ENCODE measurements at regions not wholly inside any gene's neighbourhood (a gene's known extent, or its start where the extent isn't known, plus 50 kb on each side); places are given as distances from the start of the nearest gene placed in this dataset.

DNA sequence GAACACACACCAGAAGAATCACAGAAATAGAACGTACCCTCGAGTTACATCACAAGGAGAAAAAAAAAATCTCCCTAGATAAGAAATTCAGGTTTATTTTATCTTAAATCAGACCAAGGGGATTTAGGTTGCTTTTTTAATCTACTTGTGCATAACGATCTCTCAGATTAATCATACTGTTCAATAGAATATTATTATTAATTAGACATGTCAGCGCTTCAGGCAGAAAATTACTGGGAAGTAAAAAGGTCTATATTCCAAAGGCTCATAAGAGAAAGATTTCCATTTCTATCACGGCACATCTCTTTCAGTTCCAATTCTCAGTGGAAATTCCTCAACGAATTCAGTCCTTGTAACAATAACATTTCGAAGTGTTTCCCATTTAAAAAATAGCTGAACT is 77.7 kb upstream of the PSMD7 start:
- no peak for ATAC-seq (ENCODE audit: low FRiP score)
- TF ChIP-seq, protein P1, sequence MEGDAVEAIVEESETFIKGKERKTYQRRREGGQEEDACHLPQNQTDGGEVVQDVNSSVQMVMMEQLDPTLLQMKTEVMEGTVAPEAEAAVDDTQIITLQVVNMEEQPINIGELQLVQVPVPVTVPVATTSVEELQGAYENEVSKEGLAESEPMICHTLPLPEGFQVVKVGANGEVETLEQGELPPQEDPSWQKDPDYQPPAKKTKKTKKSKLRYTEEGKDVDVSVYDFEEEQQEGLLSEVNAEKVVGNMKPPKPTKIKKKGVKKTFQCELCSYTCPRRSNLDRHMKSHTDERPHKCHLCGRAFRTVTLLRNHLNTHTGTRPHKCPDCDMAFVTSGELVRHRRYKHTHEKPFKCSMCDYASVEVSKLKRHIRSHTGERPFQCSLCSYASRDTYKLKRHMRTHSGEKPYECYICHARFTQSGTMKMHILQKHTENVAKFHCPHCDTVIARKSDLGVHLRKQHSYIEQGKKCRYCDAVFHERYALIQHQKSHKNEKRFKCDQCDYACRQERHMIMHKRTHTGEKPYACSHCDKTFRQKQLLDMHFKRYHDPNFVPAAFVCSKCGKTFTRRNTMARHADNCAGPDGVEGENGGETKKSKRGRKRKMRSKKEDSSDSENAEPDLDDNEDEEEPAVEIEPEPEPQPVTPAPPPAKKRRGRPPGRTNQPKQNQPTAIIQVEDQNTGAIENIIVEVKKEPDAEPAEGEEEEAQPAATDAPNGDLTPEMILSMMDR (IDR thresholded peaks at IDR 0.05), result no peak
- no peak for DNase-seq (ENCODE audit: low spot score)

DNA sequence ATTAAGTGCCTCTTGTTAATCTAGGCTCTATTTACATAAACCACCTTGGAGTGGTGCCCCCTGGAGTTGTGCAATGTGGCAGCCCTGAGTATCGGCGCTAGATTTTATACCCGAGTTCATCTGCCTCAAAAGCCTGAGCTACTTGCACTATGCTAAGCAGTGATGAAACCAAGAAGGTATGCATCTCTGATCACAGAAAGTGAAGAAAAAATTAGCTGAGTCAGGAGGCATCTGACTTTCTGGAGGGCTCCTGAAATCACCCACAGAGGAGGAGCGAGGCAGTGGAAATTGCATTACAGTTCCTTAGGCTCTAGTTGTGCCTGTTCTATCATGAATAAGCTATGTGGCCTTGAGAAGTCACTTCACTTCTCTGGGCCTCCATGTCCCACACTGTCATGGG is 80.3 kb upstream of the PSMD7 start:
- ATAC-seq (ENCODE audit: low FRiP score) (no peak), DNase-seq (ENCODE audit: low spot score) (no peak)
- TF ChIP-seq, protein P1 (IDR thresholded peaks at IDR 0.05), result no peak

DNA sequence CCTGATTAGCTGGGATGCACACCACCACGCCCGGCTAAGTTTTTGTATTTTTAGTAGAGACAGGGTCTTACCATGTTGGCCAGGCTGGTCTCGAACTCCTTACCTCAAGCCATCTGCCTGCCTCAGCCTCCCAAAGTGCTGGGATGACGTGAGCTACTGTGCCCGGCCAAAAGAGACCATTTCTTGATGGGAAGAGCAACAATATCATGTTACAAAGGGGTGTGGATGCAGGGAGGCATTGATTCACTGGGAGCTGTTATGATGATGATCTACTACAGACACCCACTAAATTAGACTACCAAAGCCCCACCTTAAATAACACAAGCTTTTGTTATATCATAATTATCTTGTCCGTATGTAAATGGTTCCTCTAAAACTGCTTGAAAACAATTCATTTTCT is 81.4 kb upstream of the PSMD7 start:
- ATAC-seq (ENCODE audit: low FRiP score) (no peak), DNase-seq (ENCODE audit: low spot score) (no peak)
- TF ChIP-seq, protein P1 (IDR thresholded peaks at IDR 0.05), result no peak

DNA sequence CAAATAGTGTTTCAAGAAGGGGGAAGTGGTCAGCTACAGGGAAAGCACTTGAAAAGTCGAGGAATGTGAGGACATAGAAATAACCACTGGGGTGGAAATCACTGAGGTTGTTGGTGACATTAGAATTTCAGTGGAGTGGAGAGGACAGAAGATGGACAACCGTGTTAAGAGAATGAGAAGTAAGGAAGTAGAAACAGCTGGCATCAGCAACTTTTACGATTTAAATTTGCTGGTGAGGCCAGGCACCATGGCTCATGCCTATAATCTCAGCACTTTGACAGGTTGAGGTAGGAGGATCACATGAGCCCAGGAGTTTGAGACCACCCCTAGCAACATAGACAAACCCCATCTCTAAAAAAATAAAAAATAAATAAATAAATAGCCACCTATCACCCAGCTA is 83.2 kb upstream of the PSMD7 start:
- no peak for DNase-seq (ENCODE audit: low spot score)
- no peak for ATAC-seq (ENCODE audit: low FRiP score)
- TF ChIP-seq, protein P1 (IDR thresholded peaks at IDR 0.05), result no peak

DNA sequence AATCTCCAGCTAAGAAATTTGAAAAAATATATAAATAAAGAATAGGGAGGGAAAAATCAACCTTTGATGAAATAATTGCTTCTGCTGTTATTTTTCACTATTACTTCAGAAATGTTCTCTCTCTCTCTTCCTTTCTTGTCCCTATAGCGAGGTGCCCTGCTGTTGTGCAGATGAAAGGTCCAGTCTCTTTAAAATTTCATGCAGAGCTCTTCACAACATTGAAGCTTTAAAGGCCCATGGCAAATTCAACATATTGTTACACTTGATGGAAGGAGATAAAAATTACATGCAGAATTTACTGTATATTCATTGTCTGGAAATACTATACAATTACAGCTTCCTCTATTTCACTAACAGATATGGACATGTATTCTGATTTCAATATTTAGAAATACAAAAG is 86.4 kb upstream of the PSMD7 start:
- DNase-seq (ENCODE audit: low spot score), result no peak
- TF ChIP-seq, protein P1 (IDR thresholded peaks at IDR 0.05), result no peak
- ATAC-seq (ENCODE audit: low FRiP score), result no peak

DNA sequence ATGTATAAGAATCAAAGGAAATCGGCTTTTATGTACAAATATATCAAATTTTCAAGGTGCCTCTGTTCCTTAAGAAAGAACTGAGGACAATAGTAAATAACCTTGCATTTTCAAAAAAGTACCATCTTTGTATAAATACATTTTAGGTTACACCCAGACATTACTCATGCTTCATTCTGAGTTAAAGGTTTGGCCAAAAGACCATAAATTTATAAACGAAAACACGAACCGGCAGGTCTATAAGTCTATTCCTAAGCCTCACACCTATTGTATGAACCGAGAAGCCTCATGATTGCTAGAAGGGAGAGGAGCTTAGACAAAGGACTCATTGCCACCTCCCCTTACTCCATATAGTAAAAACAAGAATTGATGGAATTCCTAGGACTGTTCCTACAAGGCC is 94.6 kb upstream of the PSMD7 start:
- ATAC-seq (ENCODE audit: low FRiP score) (no peak), DNase-seq (ENCODE audit: low spot score) (no peak)
- TF ChIP-seq, protein P1 (IDR thresholded peaks at IDR 0.05), result no peak

DNA sequence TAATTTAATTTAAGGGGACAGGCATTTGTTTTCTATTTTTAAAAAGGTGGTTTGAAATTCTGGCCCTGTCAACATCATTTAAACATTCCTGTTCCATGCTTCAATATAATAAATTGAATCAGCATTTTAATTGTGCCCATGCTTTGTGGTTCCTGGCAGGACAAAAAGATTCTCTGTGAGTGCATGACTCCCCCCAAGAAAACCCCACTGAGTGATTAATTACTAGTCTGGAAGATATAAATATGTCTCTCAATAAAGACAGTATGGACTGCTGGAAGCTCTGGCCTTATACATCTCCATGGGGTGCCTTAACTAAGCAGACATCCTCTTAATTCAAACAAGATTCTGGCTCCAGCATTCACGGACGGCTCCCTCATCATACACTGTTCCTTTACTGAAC is 95.0 kb upstream of the PSMD7 start:
- DNase-seq (ENCODE audit: low spot score), result no peak
- no peak for ATAC-seq (ENCODE audit: low FRiP score)
- TF ChIP-seq, protein P1 (IDR thresholded peaks at IDR 0.05), result no peak

All from omental fat pad (tissue), 3 donors.